HepG2 (cell line): ENCODE measurements at regions not wholly inside any gene's neighbourhood (a gene's known extent, or its start where the extent isn't known, plus 50 kb on each side); places are given as distances from the start of the nearest gene placed in this dataset.

Source experiments
- ATAC-seq: fragments of 200-7000 bp; cut with Tn5 transposase; 3 replicates; pipeline ENCODE4 v1.9.1; 2020; ENCODE audit warnings: mild to moderate bottlenecking, moderate library complexity
- BruUV-seq: library from RNA; stranded (reverse); fragments of 400-500 nt; replicated peaks from 2 replicates; lab custom pipeline; 2021; lab: Mats Ljungman, UMichigan
- CTCF ChIA-PET: fragments of 300-600 bp; formaldehyde crosslinking; extraction: SDS; loops from one replicate; lab custom pipeline; 2021; ENCODE audit warnings: low total read pairs, inconsistent platforms, low intra/inter-chr PET ratio; lab: Yijun Ruan, JAX
- POLR2A ChIA-PET: fragments of 350-600 bp; sonication (Branson Sonifier 250); formaldehyde crosslinking; loops from one replicate; lab custom pipeline; 2020; ENCODE audit warnings: antibody characterized with exemption, inconsistent platforms; lab: Yijun Ruan, JAX
- DNase-seq: peaks from one replicate; pipeline ENCODE4 v3.0.0-alpha.2; 2015; ENCODE audit warnings: low spot score
- FAIRE-seq: peaks from 3 replicates; lab custom pipeline; 2011; peaks lifted over from hg19 to GRCh38; lab: Jason Lieb, UNC
- H2AFZ ChIP-seq: one replicate; pipeline ENCODE4 v1.6.1; 2011; ENCODE audit warnings: low read length, inconsistent platforms
- H3K27ac ChIP-seq: fragments of 300-600 bp; 3 replicates; pipeline ENCODE4 v1.8.0; 2011; ENCODE audit warnings: mixed run types, mild to moderate bottlenecking, mixed read lengths, low read length, inconsistent platforms; ENCODE audit not compliant: insufficient read depth; ENCODE audit errors: extremely low read length
- H3K27me3 ChIP-seq, 2 experiments: fragments of 200-600 bp in 1 of 2; 2 replicates in 1 of 2; 3 replicates in 1 of 2; pipeline versions ENCODE4 v1.6.0 to v1.8.0; 2011; ENCODE audit warnings: low read length in 2 of 2, mild to moderate bottlenecking in 2 of 2, moderate library complexity in 2 of 2, inconsistent platforms in 1 of 2; ENCODE audit not compliant: insufficient read depth in 2 of 2, control insufficient read depth in 1 of 2
- H3K36me3 ChIP-seq, 2 experiments: fragments of 200-600 bp in 1 of 2; replicated peaks in 1 of 2; 2 replicates in 1 of 2; 3 replicates in 1 of 2; pipeline versions ENCODE4 v1.5.1 to v1.8.0; 2011; ENCODE audit warnings: low read length in 2 of 2, inconsistent platforms in 1 of 2; ENCODE audit not compliant: insufficient read depth in 2 of 2, control insufficient read depth in 1 of 2
- H3K4me1 ChIP-seq: 2 replicates; pipeline ENCODE4 v1.5.1; 2012; ENCODE audit warnings: low read length, inconsistent platforms; ENCODE audit not compliant: insufficient read depth
- H3K4me2 ChIP-seq: 2 replicates; pipeline ENCODE4 v1.6.0; 2011; ENCODE audit warnings: low read depth, low read length, inconsistent platforms
- H3K4me3 ChIP-seq, 3 experiments: fragments of 200-600 bp in 1 of 3; sonication (generic), shearing (Covaris generic) in 1 of 3; replicated peaks in 1 of 3; 2 replicates each; pipeline ENCODE4 v1.5.1; 2011 to 2016; ENCODE audit warnings: low read length in 3 of 3, inconsistent platforms in 2 of 3, low read depth in 2 of 3, mild to moderate bottlenecking in 2 of 3, control low read depth in 1 of 3, mixed read lengths in 1 of 3; ENCODE audit not compliant: insufficient read depth in 1 of 3
- H3K79me2 ChIP-seq: one replicate; pipeline ENCODE4 v1.6.1; 2011; ENCODE audit warnings: low read length, inconsistent platforms; ENCODE audit not compliant: insufficient read depth
- H3K9ac ChIP-seq: 2 replicates; pipeline ENCODE4 v1.6.0; 2011; ENCODE audit warnings: mild to moderate bottlenecking, low read depth, low read length, inconsistent platforms; ENCODE audit not compliant: insufficient read depth
- H3K9me3 ChIP-seq: 2 replicates; pipeline ENCODE4 v1.5.1; 2012; ENCODE audit warnings: mild to moderate bottlenecking, low read length
- H4K20me1 ChIP-seq: 2 replicates; pipeline ENCODE4 v1.6.0; 2011; ENCODE audit warnings: inconsistent platforms, mild to moderate bottlenecking, low read length, moderate library complexity; ENCODE audit not compliant: insufficient read depth
- E2F5 ChIP-seq: sonication (generic); formaldehyde crosslinking; conservative IDR thresholded peaks from 2 replicates; pipeline ENCODE4 v1.4.0; 2020; ENCODE audit warnings: missing genetic modification reagents
- ETS1 ChIP-seq: sonication (generic); formaldehyde crosslinking; IDR thresholded peaks from 2 replicates; pipeline ENCODE4 v1.4.0; 2020; ENCODE audit warnings: missing genetic modification reagents
- FOXP1 ChIP-seq, 2 experiments: fragments of 450-650 bp in 1 of 2; IDR thresholded peaks; 2 replicates each; pipeline ENCODE4 v1.6.1; 2017 to 2018; ENCODE audit warnings: antibody characterized with exemption in 1 of 2
- GMEB2 ChIP-seq: IDR thresholded peaks from 2 replicates; pipeline ENCODE4 v1.6.1; 2016; ENCODE audit warnings: missing biosample characterization, missing genetic modification reagents, low read depth
- HNRNPUL1 ChIP-seq: fragments of 200-400 bp; formaldehyde crosslinking; IDR thresholded peaks from 2 replicates; pipeline ENCODE4 v1.6.1; 2017; ENCODE audit warnings: low read depth, mild to moderate bottlenecking, low read length, moderate library complexity
- JUN ChIP-seq: sonication (generic); formaldehyde crosslinking; IDR thresholded peaks from 2 replicates; pipeline ENCODE4 v1.4.0; 2020; ENCODE audit warnings: mild to moderate bottlenecking, missing genetic modification reagents
- RAD21 ChIP-seq: fragments of 450-650 bp; formaldehyde crosslinking; IDR thresholded peaks from 2 replicates; pipeline ENCODE4 v1.5.0; 2020; ENCODE audit warnings: mild to moderate bottlenecking
- USF2 ChIP-seq, 2 experiments: sonication (generic) in 1 of 2; formaldehyde crosslinking in 1 of 2; IDR thresholded peaks; 2 replicates each; pipeline versions ENCODE4 v1.5.1 to v1.6.1; 2011 to 2020; ENCODE audit warnings: borderline replicate concordance in 1 of 2, low read depth in 1 of 2, low read length in 1 of 2, mild to moderate bottlenecking in 1 of 2, missing genetic modification reagents in 1 of 2, moderate library complexity in 1 of 2
- ZBTB2 ChIP-seq: sonication (generic); formaldehyde crosslinking; IDR thresholded peaks from 2 replicates; pipeline ENCODE4 v1.8.0; 2022; ENCODE audit warnings: low read depth, missing genetic modification reagents
- ZGPAT ChIP-seq: IDR thresholded peaks from 2 replicates; pipeline ENCODE4 v1.6.1; 2016; ENCODE audit warnings: mild to moderate bottlenecking
- ZHX1 ChIP-seq: sonication (generic); formaldehyde crosslinking; IDR thresholded peaks from 2 replicates; pipeline ENCODE4 v1.8.1; 2022; ENCODE audit warnings: low read depth, mild to moderate bottlenecking, missing genetic modification reagents
- ZNF33A ChIP-seq: sonication (generic); formaldehyde crosslinking; IDR thresholded peaks from 2 replicates; pipeline ENCODE4 v1.5.1; 2020; ENCODE audit warnings: missing genetic modification reagents, mild to moderate bottlenecking, moderate library complexity, borderline replicate concordance
- WGBS: methylation state at CpG from one replicate; pipeline ENCODE4 v1.1.6; 2017; ENCODE audit warnings: low lambda C conversion rate; 5-methylcytosine and 5-hydroxymethylcytosine counted together
- in situ Hi-C: cut with HindIII; loops from 2 replicates; pipeline ENCODE4 v1.10.0; 2017; ENCODE audit warnings: low pct_unique_long_range_greater_than_20kb; ENCODE audit not compliant: extremely low pct_ligation_motif_present
- intact Hi-C: fragments of 100-400 bp; cut with micrococcal nuclease; formaldehyde crosslinking; loops from one replicate; pipeline ENCODE4 v1.10.0; 2022; ENCODE audit not compliant: unreplicated experiment

- ChIA-PET POLR2A (no interaction called here), CTCF (no interaction called here)
- in situ Hi-C loops = no loop called here
- Histone ChIP-seq H3K4me3 (no peak overlapping the region), H2AFZ (no peak overlapping the region), H4K20me1 (no peaks in the 10 kb centered on the region), H3K4me1 (no peaks in the 10 kb centered on the region), H3K9me3 (peaks cover 1% of the 10 kb centered on the region), H3K27me3 (no peaks in the 10 kb centered on the region), H3K79me2 (no peaks in the 10 kb centered on the region), H3K36me3 (no peaks in the 10 kb centered on the region), H3K27ac (no peak overlapping the region), H3K9ac (no peak overlapping the region), H3K4me2 (no peak overlapping the region)
- no TSS peak for BruUV-seq
- WGBS = 2% methylated on average over 3 of the region's 3 CpGs
- DNase-seq (no peak), ATAC-seq (no peak), FAIRE-seq (no peak)
- intact Hi-C loops = no loop called here
- TF ChIP-seq RAD21 (CRISPR knock-in tag) (no peak), ZHX1 (CRISPR knock-in tag) (no peak), ZNF33A (no peak), ZGPAT (CRISPR knock-in tag) (no peak), GMEB2 (no peak), HNRNPUL1 (no peak), ZBTB2 (CRISPR knock-in tag) (no peak), USF2 (IDR thresholded peaks at IDR 0.05; ENCODE audit: low read depth, low read length) (no peak), USF2 (CRISPR knock-in tag; IDR thresholded peaks at IDR 0.05; ENCODE audit: borderline replicate concordance) (no peak), FOXP1 (IDR thresholded peaks at IDR 0.05) (no peak), FOXP1 (CRISPR knock-in tag; IDR thresholded peaks at IDR 0.05) (no peak), ETS1 (CRISPR knock-in tag) (no peak), E2F5 (CRISPR knock-in tag) (no peak), JUN (CRISPR knock-in tag) (no peak)
Measured at GRCh38 chr4:27811948-27812347, 951.3 kb downstream of the STIM2 start.
